Fibroblast of mammary gland (primary cell): ENCODE measurements at regions not wholly inside any gene's neighbourhood (a gene's known extent, or its start where the extent isn't known, plus 50 kb on each side); places are given as distances from the start of the nearest gene placed in this dataset.

ENCODE experiments used
- DNase-seq: peaks from one replicate; pipeline ENCODE4 v3.0.0-alpha.2; 2010; ENCODE audit warnings: low read depth
- H3K4me3 ChIP-seq: 2 replicates; pipeline ENCODE4 v1.5.1; 2011; ENCODE audit warnings: low read depth, mild to moderate bottlenecking, low read length, moderate library complexity; ENCODE audit not compliant: control insufficient read depth
- TF ChIP-seq, protein P1 (sequence below): conservative IDR thresholded peaks from 2 replicates; pipeline ENCODE4 v1.5.1; 2011; ENCODE audit warnings: low read depth, low read length, inconsistent platforms; ENCODE audit not compliant: control insufficient read depth, insufficient read depth

GRCh38 chr2:173775440-173775839 is 189.7 kb downstream of the SP3 start:
- no peak for DNase-seq
- no peak overlapping the region for H3K4me3 ChIP-seq
- TF ChIP-seq, protein P1, sequence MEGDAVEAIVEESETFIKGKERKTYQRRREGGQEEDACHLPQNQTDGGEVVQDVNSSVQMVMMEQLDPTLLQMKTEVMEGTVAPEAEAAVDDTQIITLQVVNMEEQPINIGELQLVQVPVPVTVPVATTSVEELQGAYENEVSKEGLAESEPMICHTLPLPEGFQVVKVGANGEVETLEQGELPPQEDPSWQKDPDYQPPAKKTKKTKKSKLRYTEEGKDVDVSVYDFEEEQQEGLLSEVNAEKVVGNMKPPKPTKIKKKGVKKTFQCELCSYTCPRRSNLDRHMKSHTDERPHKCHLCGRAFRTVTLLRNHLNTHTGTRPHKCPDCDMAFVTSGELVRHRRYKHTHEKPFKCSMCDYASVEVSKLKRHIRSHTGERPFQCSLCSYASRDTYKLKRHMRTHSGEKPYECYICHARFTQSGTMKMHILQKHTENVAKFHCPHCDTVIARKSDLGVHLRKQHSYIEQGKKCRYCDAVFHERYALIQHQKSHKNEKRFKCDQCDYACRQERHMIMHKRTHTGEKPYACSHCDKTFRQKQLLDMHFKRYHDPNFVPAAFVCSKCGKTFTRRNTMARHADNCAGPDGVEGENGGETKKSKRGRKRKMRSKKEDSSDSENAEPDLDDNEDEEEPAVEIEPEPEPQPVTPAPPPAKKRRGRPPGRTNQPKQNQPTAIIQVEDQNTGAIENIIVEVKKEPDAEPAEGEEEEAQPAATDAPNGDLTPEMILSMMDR = no peak

DNA sequence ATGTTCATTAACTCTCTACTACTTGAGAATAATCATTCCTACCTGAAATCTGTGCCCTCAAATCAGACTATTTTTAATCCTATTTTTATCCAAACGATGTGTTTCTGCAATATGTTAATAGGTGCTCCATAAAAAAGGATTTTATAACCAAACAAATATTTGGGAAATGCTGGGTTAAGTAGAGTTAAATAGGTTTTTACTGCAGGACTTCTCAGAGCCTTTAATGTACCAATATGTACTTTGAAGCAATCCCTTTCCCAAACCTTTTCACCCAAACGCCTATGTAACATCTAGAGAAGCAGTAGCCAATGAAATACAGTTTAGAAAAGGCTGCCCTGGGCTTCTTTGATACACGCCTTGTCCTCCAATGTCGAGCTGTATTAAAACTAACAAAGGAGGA is 182.5 kb downstream of the SP3 start:
- DNase-seq = no peak
- TF ChIP-seq, protein P1 = no peak
- H3K4me3 ChIP-seq = no peak overlapping the region

DNA sequence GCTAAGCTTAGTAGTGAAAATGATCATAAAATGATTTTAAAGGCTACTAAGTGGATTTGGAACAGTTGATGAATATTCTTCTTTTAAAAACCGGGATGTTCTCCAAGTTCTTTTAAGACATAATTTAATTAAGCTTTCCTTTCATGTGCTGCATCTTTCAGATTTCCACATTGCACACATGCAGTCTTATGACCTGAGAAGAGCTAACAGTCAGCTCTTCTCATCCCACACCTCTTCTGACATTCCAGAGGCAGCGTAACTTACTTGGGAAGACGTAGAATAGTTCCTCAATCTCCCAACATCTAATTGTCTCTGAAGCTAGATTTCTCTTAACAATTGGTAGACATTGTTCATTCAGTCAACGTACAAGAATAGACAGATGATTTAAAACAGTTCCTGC is 181.8 kb downstream of the SP3 start:
- TF ChIP-seq, protein P1 = no peak
- H3K4me3 ChIP-seq = no peak overlapping the region
- no peak for DNase-seq

- no peak overlapping the region for H3K4me3 ChIP-seq
- TF ChIP-seq, protein P1 = no peak
- no peak for DNase-seq
Measured at GRCh38 chr2:173785813-173786212, 179.4 kb downstream of the SP3 start.

GRCh38 chr2:173791502-173791901 is 173.7 kb downstream of the SP3 start:
- H3K4me3 ChIP-seq = no peak overlapping the region
- DNase-seq = no peak
- TF ChIP-seq, protein P1 = no peak

GRCh38 chr2:173792166-173792565 is 173.0 kb downstream of the SP3 start:
- H3K4me3 ChIP-seq = no peak overlapping the region
- DNase-seq = no peak
- TF ChIP-seq, protein P1 = no peak

DNA sequence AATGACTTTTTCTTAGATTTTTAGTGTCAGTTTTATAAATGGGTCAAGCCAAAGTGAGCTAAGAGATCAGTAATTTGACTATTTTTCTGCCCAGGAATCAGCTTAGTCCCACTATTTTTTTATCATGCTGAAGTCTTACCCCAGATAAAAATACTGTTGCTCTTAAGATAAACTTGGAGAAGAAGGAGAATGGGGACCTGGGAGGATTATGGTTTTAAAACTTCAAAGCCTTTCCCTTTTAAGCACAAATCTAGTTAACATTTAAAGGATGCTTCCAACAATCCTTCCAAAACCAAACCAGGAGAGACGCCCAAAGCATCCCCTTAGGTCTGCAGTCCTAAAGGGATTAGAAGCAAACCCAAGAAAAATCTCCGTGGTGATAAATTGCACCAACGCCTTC is 172.4 kb downstream of the SP3 start:
- TF ChIP-seq, protein P1 = no peak
- DNase-seq = no peak

More for the DNA sequence above, 172.4 kb downstream of the SP3 start:
- H3K4me3 ChIP-seq = no peak overlapping the region
